ENCODE measurements at regions not wholly inside any gene's neighbourhood (a gene's known extent, or its start where the extent isn't known, plus 50 kb on each side); places are given as distances from the start of the nearest gene placed in this dataset.

- TF ChIP-seq PBX3 (IDR thresholded peaks at IDR 0.05) (no peak), FOXM1 (IDR thresholded peaks at IDR 0.05; ENCODE audit: low read depth) (no peak)
Observed at GRCh38 chr6:113055061-113055460, 707.9 kb downstream of the RFPL4B start (continued).

GRCh38 chr6:113055998-113056397 lies 708.9 kb downstream of the RFPL4B start:
- Histone ChIP-seq H3K79me2 (ENCODE audit: insufficient read depth) (no peaks in the 10 kb centered on the region), H3K27ac (ENCODE audit: low read depth in 2 of 2, low read length in 1 of 2) (no peak overlapping the region)
- TF ChIP-seq NRF1 (IDR thresholded peaks at IDR 0.05; ENCODE audit: low read depth, low read length) (no peak), SMC3 (IDR thresholded peaks at IDR 0.05; ENCODE audit: low read depth, low read length) (no peak), MAX (IDR thresholded peaks at IDR 0.05; ENCODE audit: low read depth) (no peak), ZBTB33 (IDR thresholded peaks at IDR 0.05; ENCODE audit: borderline replicate concordance, low read depth) (no peak), TAF1 (IDR thresholded peaks at IDR 0.05; ENCODE audit: borderline replicate concordance, low read depth, low read length) (no peak), USF1 (IDR thresholded peaks at IDR 0.05; ENCODE audit: borderline replicate concordance, low read depth) (no peak), USF2 (IDR thresholded peaks at IDR 0.05; ENCODE audit: borderline replicate concordance, low read depth, low read length) (no peak), RXRA (IDR thresholded peaks at IDR 0.05; ENCODE audit: borderline replicate concordance, low read depth) (no peak), POLR2AphosphoS5 (IDR thresholded peaks at IDR 0.05; ENCODE audit: low read depth, low read length) (no peak), FOXM1 (IDR thresholded peaks at IDR 0.05; ENCODE audit: low read depth) (no peak), PBX3 (IDR thresholded peaks at IDR 0.05) (no peak), ELF1 (IDR thresholded peaks at IDR 0.05) (no peak), GABPA (IDR thresholded peaks at IDR 0.05; ENCODE audit: low read depth) (no peak), MXI1 (IDR thresholded peaks at IDR 0.05; ENCODE audit: low read depth, low read length) (no peak), TCF12 (IDR thresholded peaks at IDR 0.05) (no peak)

More at GRCh38 chr6:113055998-113056397, 708.9 kb downstream of the RFPL4B start:
- no peak overlapping the region for H2AFZ ChIP-seq (ENCODE audit: low read depth)
- no peaks in the 10 kb centered on the region for H4K20me1 ChIP-seq (ENCODE audit: insufficient read depth)
- H3F3A ChIP-seq (replicated peaks; ENCODE audit: insufficient read depth): peaks cover 7% of the 10 kb centered on the region
- no peaks in the 10 kb centered on the region for H3K36me3 ChIP-seq (replicated peaks in 1 of 2; ENCODE audit: control insufficient read depth in 1 of 2, insufficient read depth in 2 of 2, low read length in 1 of 2)
- peaks cover 2 to 4% of the 10 kb centered on the region in 2 experiments; a peak in 3 of 4 replicates for H3K4me1 ChIP-seq (ENCODE audit: control insufficient read depth in 1 of 2, insufficient read depth in 2 of 2, low read depth in 1 of 2, low read length in 1 of 2)
- no peaks in the 10 kb centered on the region for H3K27me3 ChIP-seq (ENCODE audit: insufficient read depth)
- no peak overlapping the region for H3K4me2 ChIP-seq
- H3K9me3 ChIP-seq: no peaks in the 10 kb centered on the region
- 0% methylated on average over 1 of the region's 1 CpG for WGBS (ENCODE audit: low lambda C conversion rate)
- ChIA-PET CTCF (interaction anchor here (0.6 kb wide), 1 partner anchor 367 kb away, joined by 4 read pairs; no protein-coding TSS in a partner anchor), POLR2A (no interaction called here)
- DNase-seq: no peak
- H3K4me3 ChIP-seq (ENCODE audit: low read depth in 2 of 2, low read length in 1 of 2): no peak overlapping the region
- H3K9ac ChIP-seq: no peak overlapping the region
- H3K9me2 ChIP-seq: no peaks in the 10 kb centered on the region

All from SK-N-SH (cell line).